RKO (cell line): ENCODE measurements at regions not wholly inside any gene's neighbourhood (a gene's known extent, or its start where the extent isn't known, plus 50 kb on each side); places are given as distances from the start of the nearest gene placed in this dataset.
"Not testable (repeated sequence)": the region's sequence is repeated elsewhere in the genome, so short reads cannot be mapped to it uniquely, and the experiment has no call there.

Source experiments
- DNase-seq: peaks from one replicate; pipeline ENCODE4 v3.0.0-alpha.2; 2016; ENCODE audit warnings: low spot score

DNA sequence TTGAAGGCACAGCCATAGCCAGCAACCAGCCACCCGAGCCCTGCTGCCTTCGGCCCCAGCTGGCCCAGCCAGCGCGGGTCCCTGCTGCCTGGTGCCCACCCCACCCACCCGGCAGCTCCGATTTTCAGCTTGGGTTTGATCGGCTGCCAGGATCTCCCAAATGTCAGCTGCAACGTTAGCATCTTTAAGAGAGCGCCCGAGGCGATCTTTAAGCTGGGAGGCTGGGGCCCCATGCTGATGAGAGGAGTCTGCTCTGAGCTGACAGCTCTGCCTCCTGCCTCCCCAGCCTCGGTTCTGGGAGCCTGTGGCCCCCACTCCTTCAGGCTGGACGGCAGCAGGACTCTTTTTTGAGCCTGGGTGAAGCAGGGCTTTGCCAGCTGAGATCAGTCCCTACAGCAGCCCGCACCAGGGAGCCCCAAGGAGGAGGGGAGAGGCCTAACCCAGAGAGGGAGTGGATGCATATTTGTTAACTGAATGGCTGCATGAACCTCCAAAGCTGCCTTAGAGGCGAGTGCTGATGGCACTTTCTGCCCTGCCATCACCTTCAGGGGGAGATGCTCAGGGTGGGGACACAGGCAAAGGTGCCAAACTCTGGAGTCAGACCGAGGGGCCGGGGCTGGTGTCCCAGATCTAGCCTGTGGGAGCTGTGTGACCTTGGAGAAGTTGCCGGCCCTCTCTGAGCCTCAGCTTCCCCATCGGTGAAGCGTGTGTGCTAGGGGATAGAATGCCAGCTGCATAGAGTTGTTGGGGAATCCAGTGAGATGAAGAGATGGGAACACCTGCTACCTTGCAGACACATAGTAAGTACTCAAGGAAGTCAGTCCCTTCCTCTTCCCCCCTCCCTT, 165.5 kb downstream of the C9orf50 start:
- no peak for DNase-seq

DNA sequence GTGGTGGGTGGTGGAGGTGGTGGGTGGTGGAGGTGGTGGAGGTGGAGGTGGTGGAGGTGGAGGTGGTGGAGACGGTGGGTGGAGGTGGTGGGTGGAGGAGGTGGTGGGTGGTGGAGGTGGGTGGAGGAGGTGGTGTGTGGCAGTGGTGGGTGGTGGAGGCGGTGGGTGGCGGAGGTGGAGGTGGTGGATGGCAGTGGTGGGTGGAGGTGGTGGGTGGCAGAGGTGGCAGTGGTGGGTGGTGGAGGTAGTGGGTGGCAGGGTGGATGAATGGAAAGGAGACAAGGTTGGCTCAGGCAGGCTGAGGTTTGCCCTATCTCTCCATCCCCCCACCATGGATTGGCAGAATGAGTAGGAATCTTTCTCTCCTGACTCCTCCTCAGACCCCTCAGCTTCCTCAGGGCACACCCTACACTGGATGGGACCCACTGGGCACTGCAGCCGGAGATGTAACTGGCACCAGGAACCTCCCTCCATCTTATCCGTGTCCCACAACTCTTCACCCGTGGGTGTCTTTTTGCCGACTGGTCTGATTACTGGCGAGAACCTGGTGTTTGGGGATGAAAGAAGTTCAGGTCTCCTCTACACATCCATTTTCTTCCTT, 166.3 kb downstream of the C9orf50 start:
- DNase-seq: no peak

DNA sequence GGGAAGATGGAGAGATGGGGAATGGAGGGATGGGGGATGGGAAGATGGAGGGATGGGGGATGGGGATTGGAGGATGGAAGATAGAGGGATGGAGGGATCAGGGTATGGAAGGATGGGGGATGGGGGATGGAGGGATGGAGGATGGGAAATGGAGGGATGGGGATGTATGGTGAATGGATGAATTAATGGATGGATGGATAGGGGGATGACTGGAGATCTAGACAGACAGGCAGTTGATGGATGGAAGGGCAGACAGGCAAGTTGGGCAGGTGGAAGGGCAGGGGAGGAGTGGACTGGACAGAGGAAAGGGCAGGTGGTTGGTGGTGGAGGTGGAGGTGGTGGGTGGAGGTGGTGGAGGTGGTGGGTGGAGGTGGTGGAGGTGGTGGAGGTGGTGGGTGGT, 167.2 kb downstream of the C9orf50 start:
- no peak for DNase-seq

DNA sequence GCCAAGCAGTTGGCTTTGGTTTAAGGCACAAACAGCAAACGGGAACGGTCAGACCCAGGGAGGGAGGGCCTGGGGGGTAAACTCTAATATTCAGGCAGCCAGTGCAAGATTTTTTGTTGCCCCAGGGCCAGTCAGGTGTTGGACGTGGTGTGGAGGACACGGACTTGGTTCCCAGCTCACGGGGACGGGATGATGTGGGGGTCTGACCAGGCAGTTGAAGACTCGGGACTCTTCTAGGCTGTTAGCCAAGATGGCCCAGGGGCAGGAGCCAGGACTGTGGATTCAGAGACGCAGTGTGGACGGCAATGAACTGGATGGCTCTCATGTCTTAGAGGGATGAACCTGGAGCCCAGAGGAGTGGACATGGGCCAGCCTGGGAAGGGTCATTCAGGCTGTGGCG, 169.2 kb downstream of the C9orf50 start:
- DNase-seq: no peak

DNA sequence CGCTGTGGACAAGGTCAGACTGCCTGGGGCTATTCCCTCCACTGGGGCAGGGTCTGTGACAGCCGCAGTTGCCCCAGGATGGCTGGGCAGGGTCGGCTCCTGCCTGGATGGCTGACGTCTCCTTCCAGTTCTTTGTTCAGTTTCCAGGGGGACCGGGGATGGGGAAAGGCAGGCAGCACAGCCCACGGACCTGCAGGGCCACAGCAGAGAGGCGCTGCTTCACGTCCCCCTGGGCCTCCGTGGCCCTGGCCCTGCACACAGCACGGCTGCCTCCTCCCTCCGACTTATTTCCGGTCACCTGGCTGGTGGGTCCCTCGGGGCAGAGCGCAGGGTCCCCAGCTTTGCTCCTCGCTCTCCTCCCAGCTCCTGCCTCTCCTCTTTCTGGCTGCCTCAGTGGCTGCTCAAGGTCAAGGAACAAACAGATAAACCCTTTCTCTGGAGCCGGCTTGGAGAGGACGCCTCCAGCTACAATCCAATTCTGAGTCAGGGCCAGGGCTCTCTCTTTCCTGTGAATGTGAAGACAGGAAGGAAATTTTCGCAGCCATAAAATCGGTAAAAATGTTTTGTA, 169.7 kb downstream of the C9orf50 start:
- no peak for DNase-seq

DNA sequence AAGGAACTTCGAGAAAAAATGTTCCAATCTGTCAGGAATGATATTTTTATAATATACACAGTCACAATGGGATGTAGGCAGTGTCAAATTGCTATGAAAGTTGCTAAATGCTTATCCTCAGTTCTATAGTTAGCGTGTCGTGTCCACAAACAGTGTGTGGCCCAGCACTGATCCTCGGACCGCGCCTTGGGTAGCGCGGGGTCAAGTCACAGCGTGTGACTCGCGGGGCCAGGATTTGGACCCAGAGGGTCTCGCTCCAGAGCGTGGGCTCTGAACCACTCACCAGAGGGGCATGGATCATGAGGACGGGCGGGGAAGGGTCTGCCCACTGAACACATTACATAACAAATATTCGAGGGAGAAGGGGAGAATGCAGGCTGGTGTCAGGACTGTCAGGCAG, 171.8 kb downstream of the C9orf50 start:
- DNase-seq: no peak

DNA sequence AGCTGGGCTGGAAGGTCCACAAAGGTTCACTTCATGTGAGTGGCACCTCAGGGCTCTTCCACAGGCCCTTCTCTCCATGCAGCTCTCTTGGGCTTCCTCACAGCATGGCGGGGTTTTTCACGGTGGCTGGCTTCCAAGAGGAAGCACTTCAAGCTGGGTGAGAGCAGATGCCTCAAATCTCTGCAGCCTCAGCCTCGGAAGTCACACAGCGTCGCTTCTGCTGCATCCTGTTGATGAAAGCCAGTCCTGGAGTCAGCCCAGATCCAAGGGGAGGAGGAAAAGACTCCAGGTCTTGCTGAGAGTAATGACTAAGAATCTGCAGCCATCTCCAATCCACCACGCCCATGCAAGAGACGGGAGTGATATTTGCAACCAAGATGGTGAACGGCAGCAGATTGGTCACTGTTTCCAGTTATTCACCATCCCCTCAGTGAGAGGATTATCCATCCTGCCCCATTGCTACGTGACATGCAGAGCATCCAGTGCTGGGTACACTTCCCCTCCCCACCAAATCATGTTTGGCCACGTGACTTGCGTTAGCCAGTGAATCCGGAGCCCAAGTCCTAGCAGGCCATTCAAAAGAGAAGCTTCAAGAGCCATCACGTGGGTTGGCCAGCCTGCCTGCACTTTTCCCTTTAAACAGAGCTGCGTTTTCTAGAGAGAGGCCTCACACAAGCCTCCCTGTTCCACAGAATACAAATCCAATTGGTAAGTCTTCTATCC, 173.9 kb downstream of the C9orf50 start:
- DNase-seq: no peak

DNA sequence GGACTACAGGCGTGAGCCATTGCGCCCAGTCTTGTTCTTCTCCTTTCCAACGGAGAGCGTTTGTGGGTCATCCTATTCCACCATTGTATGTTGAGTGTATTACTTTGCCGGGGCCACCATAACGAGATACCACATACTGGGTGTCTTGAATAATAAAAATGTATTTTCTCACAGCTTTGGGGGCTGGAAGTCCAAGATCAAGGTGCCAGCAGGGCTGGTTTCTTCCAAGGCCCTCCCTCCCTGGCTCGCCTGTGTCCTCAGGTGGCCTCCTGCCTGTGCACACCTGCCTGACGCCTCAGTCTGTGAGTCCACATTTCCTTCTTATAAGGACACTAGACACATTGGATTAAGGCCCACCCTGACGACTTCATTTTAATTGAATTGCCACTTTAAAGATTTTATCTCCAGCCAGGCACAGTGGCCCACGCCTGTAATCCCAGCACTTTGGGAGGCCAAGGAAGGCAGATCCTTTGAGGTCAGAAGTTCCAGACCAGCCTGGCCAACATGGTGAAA, 175.1 kb downstream of the C9orf50 start:
- no peak for DNase-seq

DNA sequence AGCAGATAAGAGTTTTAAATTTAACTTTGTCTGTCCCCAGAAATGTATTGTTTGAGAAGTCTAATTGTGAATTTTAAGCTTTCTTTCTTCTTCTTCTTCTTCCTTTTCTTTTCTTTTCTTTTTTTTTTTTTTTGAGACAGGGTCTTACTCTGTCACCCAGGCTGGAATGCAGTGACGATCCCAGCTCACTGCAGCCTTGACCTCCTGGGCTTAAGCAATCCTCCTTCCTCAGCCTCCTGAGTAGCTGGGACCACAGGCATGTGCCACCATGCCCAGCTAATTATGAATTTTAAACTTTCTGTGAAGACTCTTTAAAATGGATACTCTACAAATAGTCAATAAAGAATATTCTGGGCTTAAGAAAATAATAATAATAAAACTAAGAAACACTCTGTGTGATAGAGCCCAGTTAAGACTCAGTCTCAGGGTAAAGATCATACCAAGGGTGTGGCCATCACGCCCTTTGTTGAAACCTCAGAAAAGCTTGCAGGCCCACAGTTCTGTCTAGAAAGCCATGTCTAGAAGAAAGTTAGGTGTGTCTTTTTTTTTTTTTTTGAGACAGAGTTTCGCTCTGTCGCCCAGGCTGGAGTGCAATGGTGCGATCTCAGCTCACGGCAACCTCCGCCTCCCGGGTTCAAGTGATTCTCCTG, 177.3 kb downstream of the C9orf50 start:
- DNase-seq: not testable (repeated sequence)

DNA sequence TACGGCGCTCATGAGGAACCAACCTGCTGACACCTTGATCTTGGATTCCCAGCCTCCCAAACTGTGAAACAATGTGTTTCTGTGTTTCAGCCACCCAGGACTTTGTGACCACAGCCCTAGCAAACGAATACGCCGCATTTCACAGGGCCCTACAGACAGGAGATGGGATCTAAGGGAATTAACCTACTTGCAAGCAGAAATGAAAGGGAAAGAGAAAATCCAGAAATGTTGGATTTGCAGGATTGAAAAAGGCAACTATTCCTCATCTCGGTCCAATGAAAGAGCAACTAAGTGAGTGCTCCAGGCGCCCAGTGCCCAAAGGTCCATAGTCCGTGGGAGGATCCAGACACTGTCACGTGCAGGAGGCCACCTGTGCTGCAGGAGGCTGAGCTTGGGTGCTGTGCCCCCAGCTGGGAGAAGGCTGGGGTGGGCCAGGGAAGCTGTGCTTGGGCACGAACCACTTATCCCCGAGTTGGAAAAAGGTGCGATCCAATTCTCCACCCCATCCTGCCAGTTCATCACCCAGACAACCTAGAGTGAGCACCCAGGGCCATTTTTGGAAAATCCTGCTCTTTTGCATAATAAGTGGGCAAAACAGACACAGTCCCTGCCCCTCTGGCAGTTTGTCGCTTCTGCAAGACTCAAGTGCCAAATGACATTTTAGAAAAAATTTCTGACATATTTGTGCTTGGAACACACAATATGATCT, 177.9 kb downstream of the C9orf50 start:
- no peak for DNase-seq

DNA sequence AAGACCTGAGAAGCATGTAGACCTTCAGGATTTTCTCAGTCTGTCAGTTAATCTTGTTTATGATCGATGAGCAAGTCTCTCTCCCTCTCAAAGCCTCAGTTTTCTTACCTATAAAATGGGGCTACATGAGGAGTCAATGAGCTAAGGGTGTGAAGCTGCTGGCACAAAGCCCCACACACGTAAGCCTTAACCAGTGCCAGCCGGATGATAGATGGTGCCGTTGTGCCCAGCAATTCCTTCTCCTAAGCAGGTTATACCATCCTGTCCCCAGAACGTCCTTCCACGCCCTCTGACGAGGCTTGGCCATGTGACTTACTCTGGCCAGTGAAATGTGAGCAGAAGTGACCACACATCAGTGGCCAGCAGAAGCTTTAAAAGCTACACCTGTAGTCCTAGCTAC, 179.0 kb downstream of the C9orf50 start:
- no peak for DNase-seq

DNA sequence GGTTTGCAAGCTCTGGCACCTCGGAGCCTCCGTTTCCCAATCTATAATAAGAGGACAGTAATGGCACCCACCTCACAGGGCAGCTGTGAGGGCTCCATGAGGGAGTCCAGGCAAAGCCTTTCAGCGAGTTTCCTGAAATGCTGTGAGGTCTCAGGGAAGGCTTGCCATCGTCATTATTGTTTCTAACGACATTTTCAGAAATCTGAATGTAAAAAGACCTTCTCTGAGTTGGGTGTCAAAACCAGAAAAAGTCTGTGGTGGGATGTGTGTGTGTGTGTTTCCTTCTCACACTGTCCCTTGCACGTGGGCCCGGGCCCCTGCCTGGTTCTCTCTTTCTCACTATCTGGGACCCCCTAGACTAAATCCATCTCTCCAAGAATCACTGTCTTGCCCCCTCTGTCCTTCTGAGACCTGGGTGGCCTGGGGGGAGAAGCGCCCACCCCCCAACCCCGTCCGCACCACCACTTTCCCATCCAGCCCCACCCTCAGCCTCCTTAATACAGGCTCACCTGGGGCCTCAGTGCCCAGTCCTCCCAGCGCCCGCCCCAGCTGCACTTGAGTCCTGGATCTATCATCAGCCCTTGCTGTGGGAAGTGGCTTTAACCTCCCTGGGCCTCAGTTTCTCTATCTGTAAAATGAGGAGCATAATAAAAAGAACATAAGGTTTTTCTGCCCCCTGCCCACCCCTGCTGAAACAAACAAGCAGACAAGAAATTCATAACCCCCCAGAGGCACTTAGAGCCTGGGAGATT, 180.3 kb downstream of the C9orf50 start:
- no peak for DNase-seq

DNA sequence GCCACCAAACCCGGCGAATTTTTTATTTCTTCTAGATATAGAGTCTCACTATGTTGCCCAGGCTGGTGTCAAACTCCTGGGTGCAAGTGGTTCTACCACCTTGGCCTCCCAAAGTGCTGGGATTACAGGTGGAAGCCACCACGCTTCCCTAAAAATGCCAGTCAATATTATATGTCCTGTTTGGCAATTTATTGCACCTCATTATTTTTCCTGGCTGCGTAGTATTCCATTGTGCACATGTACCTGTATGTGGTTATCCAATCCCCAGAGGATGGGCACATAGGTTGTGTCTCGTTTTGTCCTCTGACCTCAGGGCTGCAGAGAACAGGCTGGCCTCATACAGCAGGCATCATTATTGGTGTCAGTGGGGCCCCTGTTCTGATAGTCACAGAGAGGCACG, 181.7 kb downstream of the C9orf50 start:
- DNase-seq: no peak

DNA sequence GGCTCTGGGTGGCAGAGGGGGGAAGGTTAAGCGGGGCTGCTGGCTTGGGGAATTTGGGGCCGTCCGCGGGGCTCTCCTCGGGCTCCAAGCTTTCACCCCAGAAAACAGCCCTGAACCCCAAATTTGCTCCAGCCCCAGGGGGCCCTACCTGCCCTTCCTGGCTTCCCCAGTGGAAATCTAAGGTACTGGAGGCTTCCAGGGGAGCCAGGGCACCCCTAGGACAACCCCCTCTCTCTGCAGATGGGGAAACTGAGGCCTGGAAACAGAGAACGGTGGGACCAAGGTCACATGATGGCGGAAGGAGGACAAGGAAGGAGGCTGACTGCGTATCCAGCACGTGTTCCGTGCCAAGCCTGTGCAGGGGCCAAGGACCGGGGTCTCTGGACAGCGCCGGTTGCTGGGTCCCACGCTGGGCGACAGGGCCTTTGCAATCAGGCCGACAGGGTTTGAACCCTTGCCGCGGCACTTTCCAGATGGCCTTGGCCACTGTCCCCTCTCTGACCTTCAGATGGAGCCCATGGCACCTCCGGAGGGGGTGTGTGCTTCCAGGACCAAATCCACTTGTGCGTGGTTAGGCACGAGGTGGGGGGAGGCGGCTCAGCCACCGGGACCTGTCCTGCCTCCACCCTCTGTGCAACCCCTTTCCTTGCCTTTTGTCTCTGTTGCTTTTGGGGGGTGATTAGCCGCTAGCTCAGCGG, 183.1 kb downstream of the C9orf50 start:
- DNase-seq: no peak

DNA sequence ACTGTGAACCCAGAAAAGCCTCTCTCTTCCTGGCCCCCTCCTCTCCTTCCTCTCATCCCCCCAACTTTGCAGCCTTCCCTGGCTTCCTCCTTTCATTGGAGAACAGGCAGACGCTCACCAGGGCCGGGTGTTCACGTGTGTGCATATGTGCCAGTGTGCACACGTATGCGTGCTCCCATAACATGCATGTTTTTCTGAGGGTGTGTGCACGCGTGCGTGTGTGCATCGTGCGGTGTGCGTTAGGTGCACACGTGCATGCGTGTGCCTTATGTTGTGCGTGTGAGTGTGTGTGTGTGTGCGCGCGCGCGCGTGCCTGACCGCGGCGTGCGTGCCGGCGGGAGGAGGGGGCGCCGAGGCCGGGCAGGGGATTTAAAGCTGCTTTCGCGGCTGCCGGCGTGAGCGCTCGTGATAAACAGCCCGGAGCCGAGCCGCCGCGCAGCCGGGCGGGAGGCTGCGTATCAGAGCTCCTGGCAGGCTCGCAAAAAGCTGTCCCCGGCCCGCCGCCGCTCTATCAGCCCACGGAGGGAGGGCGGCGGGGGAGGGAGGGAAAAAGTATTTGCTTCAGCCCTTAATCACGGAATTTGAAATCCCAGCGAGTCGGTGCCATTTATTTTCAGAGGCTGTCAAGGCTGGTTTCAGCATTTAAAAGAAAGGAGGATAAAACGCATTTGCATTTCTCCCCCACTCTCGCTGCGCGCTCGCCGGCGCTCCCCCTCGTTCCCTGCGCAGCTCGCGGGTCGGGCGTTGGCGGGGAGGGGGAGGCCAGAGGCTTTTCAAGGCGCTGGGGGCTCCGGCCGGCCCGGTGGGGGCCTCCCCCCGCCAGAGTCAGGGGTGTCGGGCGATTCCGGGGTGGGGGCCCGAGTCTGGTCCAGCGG, 183.9 kb downstream of the C9orf50 start:
- DNase-seq: no peak

DNA sequence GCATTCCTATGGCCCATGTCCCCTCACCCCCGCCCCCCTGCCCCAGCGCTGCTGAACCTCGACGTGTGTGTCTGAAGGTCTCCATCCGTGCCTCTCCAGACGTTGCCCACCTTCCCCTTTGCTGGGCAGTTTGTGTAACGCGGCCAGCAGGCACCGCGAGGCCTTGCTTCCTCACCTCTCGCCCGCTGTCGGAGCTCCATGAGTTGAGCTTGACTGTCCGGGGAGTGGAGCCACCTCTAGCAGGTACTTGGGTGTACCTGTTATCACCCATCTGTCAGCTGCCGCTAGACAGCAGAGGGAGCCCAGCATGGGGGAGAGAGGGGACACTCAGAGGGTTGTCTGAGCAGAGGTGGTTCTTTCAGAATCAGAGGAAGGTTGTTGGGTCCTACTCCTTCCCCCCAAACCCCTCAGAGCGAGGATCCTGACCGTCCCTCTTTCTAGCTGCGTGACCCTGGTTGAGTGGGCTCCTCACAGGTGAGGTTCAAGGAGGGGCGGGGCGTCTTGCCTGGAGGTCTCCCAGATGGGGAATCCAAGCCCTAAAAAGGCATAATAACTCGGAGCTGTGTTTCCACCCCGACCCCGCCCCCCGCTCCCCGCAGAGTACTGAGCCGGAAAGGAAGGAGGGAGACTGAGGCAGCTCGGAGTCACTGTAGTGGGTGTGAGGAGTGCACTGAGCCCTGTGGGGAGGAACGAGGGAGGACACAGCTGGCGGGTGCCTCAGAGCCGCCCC, 184.7 kb downstream of the C9orf50 start:
- DNase-seq: no peak

DNA sequence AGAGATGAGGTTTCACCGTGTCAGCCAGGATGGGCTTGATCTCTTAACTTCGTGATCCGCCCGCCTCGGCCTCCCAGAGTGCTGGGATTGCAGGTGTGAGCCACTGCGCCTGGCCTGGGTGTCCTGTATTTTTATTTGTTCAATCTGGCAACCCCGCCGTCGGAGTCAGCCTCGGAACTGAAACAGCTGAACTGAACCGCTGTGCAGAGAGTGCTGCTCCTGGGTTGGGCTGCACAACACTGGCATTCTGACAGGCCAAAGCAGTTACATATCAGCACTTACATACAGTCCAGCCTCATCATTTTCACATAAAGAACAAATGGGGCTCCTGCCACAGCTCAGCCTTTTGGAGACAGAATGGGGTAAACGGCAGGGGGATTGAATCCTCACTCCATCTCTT, 185.6 kb downstream of the C9orf50 start:
- no peak for DNase-seq

DNA sequence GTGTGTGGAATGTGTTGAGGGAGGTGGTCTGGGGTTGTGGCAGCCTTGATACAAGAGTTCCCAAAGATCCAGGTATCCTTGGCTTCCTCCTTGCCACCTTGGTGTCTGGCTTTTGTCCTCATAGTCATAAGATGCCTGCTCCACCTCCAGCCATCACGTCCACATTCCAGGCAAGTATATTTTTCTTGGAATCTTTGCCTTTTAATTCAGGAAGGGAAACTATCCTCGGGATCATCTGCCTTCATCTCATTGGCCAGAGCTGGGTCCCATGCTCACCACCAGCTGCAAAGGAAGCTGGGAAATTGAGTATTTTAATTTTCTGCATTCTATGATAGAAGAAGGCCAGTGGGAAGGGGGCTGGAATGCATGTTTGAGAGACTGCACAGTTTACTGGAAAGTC, 186.7 kb downstream of the C9orf50 start:
- peak; percentile 37 for DNase-seq
